ENCODE measurements at regions not wholly inside any gene's neighbourhood (a gene's known extent, or its start where the extent isn't known, plus 50 kb on each side); places are given as distances from the start of the nearest gene placed in this dataset.

DNA sequence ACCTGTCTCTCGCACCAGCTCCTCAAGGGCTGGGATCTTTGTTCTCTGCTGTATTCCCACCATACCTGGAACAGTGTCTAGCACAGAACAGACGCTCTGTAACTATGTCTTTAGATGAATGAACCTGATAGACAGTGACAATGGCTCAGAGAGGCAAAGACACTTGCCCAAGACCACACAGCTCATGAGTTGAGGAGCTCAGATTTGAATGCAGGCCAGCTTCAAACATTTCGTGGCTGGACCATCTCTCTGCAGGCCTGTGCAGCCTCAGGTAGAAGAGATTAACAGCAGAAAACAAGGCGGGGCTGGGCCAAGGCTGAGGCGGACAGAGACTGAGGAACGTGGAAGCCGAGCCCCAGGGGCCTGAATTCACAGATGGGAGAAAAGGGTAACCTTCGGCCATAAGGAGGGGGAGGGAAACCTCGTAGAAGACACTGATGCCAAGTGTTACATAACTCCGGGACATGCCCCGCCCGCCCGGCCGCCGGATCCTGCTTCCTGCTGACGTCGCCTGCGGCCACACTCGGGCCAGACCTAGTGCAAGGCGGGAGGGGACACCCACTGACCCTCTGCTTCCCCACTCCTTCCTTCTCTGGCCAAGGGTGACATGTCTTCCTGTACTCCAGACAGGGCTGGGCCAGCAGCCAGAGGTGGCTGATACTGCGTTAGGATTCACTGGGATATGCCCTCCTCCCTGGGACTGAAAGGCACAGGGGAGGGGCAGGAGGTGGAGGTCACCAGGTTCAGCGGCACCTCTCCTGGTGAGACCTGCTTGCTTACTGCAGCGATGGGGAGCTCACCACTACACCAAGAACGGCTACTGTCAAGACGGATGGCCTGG, 86.8 kb downstream of the RFLNA start:
- H3K27ac ChIP-seq (replicated peaks in 1 of 4) = peak overlapping the region; percentile 92 to 97 (median 95)
- H3K4me3 ChIP-seq = no peak overlapping the region
- intact Hi-C loops (cut with DNase I) = loop anchor here (5.0 to 10.0 kb wide), 4 partner anchors 41 to 533 kb away; partner anchors contain the start of gene UBC
- DNase-seq (ENCODE audit: extremely low spot score) = peak; percentile 99
- H3K4me1 ChIP-seq = peaks cover 69 to 85% (median 78%) of the 10 kb centered on the region in 4 donors
- no peaks in the 10 kb centered on the region for H3K27me3 ChIP-seq
- H3K9me3 ChIP-seq = no peaks in the 10 kb centered on the region
- WGBS = 11% methylated on average over 23 of the region's 25 CpGs
- TF ChIP-seq CTCF (IDR thresholded peaks at IDR 0.05) = peak in 1 of 3 experiments; percentile 1
- peak; percentile 87 to 94 for TF ChIP-seq POLR2AphosphoS5 (IDR thresholded peaks at IDR 0.05)
- TF ChIP-seq POLR2A (IDR thresholded peaks at IDR 0.05; ENCODE audit: low read depth) = no peak
- TF ChIP-seq EP300 (IDR thresholded peaks at IDR 0.05) = no peak
- peaks cover 20 to 64% (median 62%) of the 10 kb centered on the region in 4 donors for H3K36me3 ChIP-seq

- Histone ChIP-seq H3K9me3 (no peaks in the 10 kb centered on the region), H3K27me3 (no peaks in the 10 kb centered on the region), H3K36me3 (peaks cover 25 to 71% (median 67%) of the 10 kb centered on the region in 4 donors), H3K4me1 (peaks cover 62 to 78% (median 72%) of the 10 kb centered on the region in 4 donors), H3K4me3 (no peak overlapping the region), H3K27ac (replicated peaks in 1 of 4) (peak overlapping the region; percentile 92 to 97 (median 95))
- intact Hi-C loops (cut with DNase I) = loop anchor here (5.0 to 10.0 kb wide), 4 partner anchors 41 to 534 kb away; partner anchors contain the start of gene UBC
- TF ChIP-seq EP300 (IDR thresholded peaks at IDR 0.05) = no peak
- TF ChIP-seq POLR2A (IDR thresholded peaks at IDR 0.05; ENCODE audit: low read depth) = no peak
- no peak for TF ChIP-seq POLR2AphosphoS5 (IDR thresholded peaks at IDR 0.05)
- no peak for TF ChIP-seq CTCF (IDR thresholded peaks at IDR 0.05)
- no peak for DNase-seq (ENCODE audit: extremely low spot score)
- WGBS = 42% methylated on average over 8 of the region's 8 CpGs
Measured at GRCh38 chr12:124380796-124381455, 86.0 kb downstream of the RFLNA start.

DNA sequence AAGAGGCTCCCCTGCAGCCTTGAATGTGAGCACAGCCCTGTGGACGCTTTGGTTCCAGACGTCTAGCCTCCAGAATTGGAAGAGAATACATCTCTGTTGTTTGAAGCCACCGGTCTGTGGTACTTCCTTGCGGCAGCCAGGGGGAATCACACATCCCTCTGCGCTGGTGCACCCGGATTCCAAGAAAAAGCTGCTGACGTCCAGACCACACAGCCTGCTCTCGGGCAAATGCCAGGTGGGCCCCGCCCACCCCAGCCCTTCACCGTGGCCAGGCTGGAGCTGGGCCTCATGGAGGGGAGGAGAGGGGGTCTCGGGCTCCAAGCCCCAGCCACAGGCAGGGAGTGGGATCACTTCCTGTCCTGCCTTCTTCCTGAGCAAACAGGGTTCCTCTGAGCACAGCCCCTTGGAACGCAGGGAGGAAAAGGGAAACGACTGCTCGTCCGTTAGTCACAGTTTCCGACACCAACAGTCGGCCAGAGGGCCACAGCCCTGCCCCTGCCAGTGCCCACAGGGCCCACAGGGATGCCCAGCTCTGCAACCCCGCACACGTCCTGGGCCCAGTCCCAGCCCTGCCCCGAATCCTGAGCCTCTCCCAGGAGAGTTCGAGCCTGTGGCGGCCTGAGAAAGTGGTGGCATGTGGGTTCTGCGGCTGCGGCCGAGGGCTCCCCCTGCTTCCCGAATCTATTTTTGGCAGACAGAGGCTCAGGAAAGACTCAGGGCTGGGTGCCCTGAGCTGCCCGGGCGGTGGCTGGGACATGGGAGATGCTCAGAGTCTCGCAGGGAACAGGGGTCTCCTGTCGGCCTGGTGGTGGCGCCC, 85.3 kb downstream of the RFLNA start:
- Histone ChIP-seq H3K4me3 (peak overlapping the region in 1 of 4 donors; percentile 24), H3K27ac (replicated peaks in 1 of 4) (peak overlapping the region; percentile 92 to 97 (median 95)), H3K9me3 (no peaks in the 10 kb centered on the region), H3K27me3 (no peaks in the 10 kb centered on the region), H3K4me1 (peaks cover 54 to 71% (median 65%) of the 10 kb centered on the region in 4 donors), H3K36me3 (peaks cover 26 to 71% (median 68%) of the 10 kb centered on the region in 4 donors)
- WGBS = 7% methylated on average over 9 of the region's 31 CpGs
- intact Hi-C loops (cut with DNase I) = loop anchor here (5.0 to 10.0 kb wide), 4 partner anchors 42 to 535 kb away; partner anchors contain the start of gene UBC
- TF ChIP-seq EP300 (IDR thresholded peaks at IDR 0.05) = no peak
- peak; percentile 64 to 71 (median 66) for TF ChIP-seq CTCF (IDR thresholded peaks at IDR 0.05)
- peak; percentile 66 to 80 for TF ChIP-seq POLR2AphosphoS5 (IDR thresholded peaks at IDR 0.05)
- no peak for DNase-seq (ENCODE audit: extremely low spot score)

- DNase-seq (ENCODE audit: extremely low spot score) = no peak
- Histone ChIP-seq H3K4me3 (no peak overlapping the region), H3K27ac (replicated peaks in 1 of 4) (peak overlapping the region; percentile 92 to 97 (median 95)), H3K36me3 (peaks cover 21 to 71% (median 68%) of the 10 kb centered on the region in 4 donors), H3K27me3 (no peaks in the 10 kb centered on the region), H3K9me3 (no peaks in the 10 kb centered on the region), H3K4me1 (peaks cover 49 to 70% (median 60%) of the 10 kb centered on the region in 4 donors)
- no peak for TF ChIP-seq EP300 (IDR thresholded peaks at IDR 0.05)
- TF ChIP-seq POLR2A (IDR thresholded peaks at IDR 0.05; ENCODE audit: low read depth) = no peak
- intact Hi-C loops (cut with DNase I) = no loop called here
- 43% methylated on average over 15 of the region's 17 CpGs for WGBS
Measured at GRCh38 chr12:124379379-124379937, 84.6 kb downstream of the RFLNA start.
